HCT116 (cell line): ENCODE measurements at regions not wholly inside any gene's neighbourhood (a gene's known extent, or its start where the extent isn't known, plus 50 kb on each side); places are given as distances from the start of the nearest gene placed in this dataset.

Experiments used
- ATAC-seq: fragments of 200-7000 bp; cut with Tn5 transposase; 2 replicates; pipeline ENCODE4 v1.9.1; 2020; ENCODE audit warnings: mild to moderate bottlenecking, moderate library complexity
- BruUV-seq: library from RNA; stranded (reverse); fragments of 400-500 nt; replicated peaks from 2 replicates; lab custom pipeline; 2021; lab: Mats Ljungman, UMichigan
- CTCF ChIA-PET: fragments of 300-600 bp; sonication (Branson Sonifier 250); formaldehyde crosslinking; loops from one replicate; lab custom pipeline; 2021; ENCODE audit warnings: antibody characterized with exemption; lab: Charles Lee
- POLR2A ChIA-PET: fragments of 300-600, 350-600 bp; sonication (Branson Sonifier 250); formaldehyde crosslinking; loops from one replicate; lab custom pipeline; 2021; ENCODE audit warnings: antibody characterized with exemption; lab: Charles Lee
- RAD21 ChIA-PET, 2 experiments: fragments of 300-600 bp; sonication (Branson Sonifier 250); formaldehyde crosslinking; loops; one replicate each; lab custom pipeline; 2023; ENCODE audit warnings: low total read pairs in 2 of 2; ENCODE audit not compliant: uncharacterized antibody in 2 of 2, unreplicated experiment in 2 of 2, low non-redundant PET in 1 of 2; lab: Charles Lee
- DNase-seq: peaks from one replicate; pipeline ENCODE4 v3.0.0-alpha.2; 2010; ENCODE audit warnings: low read depth, low spot score
- H2AFZ ChIP-seq: fragments of 200-600 bp; shearing (Covaris generic), sonication (generic); 2 replicates; pipeline ENCODE4 v1.6.1; 2017; ENCODE audit warnings: low read depth, mixed run types, mixed read lengths, antibody characterized with exemption, low read length; ENCODE audit not compliant: poor library complexity, severe bottlenecking
- H3K27ac ChIP-seq: 2 replicates; pipeline ENCODE4 v1.5.1; 2012; ENCODE audit warnings: low read depth, low read length
- H3K27me3 ChIP-seq: fragments of 200-600 bp; sonication (generic); 2 replicates; pipeline ENCODE4 v1.6.1; 2016; ENCODE audit warnings: mixed run types, low read length, mixed read lengths; ENCODE audit not compliant: insufficient read depth
- H3K36me3 ChIP-seq, 2 experiments: fragments of 200-500 bp in 1 of 2; fragments of 200-600 bp in 1 of 2; sonication (Bioruptor generic) in 1 of 2; sonication (generic) in 1 of 2; 2 replicates each; pipeline versions ENCODE4 v1.5.1 to v1.6.1; 2014 to 2016; ENCODE audit warnings: low read length in 2 of 2, inconsistent platforms in 1 of 2, mixed read lengths in 1 of 2, mixed run types in 1 of 2; ENCODE audit not compliant: insufficient read depth in 2 of 2, control insufficient read depth in 1 of 2
- H3K4me1 ChIP-seq, 2 experiments: fragments of 200-600 bp in 1 of 2; sonication (generic) in 1 of 2; 2 replicates each; pipeline versions ENCODE4 v1.5.1 to v1.6.1; 2012 to 2017; ENCODE audit warnings: low read length in 2 of 2, inconsistent platforms in 1 of 2, mild to moderate bottlenecking in 1 of 2, mixed read lengths in 1 of 2, mixed run types in 1 of 2, moderate library complexity in 1 of 2; ENCODE audit not compliant: insufficient read depth in 2 of 2, control insufficient read depth in 1 of 2
- H3K4me2 ChIP-seq: fragments of 200-600 bp; sonication (generic); 2 replicates; pipeline ENCODE4 v1.6.1; 2017; ENCODE audit warnings: mixed run types, low read length, mixed read lengths
- H3K4me3 ChIP-seq, 2 experiments: fragments of 200-600 bp in 1 of 2; sonication (generic) in 1 of 2; replicated peaks in 1 of 2; 2 replicates each; pipeline ENCODE4 v1.5.1; 2011 to 2016; ENCODE audit warnings: low read length in 2 of 2, control low read depth in 1 of 2, low read depth in 1 of 2, mild to moderate bottlenecking in 1 of 2, mixed read lengths in 1 of 2, mixed run types in 1 of 2
- H3K79me2 ChIP-seq: fragments of 200-600 bp; sonication (generic); 2 replicates; pipeline ENCODE4 v1.6.1; 2017; ENCODE audit warnings: mild to moderate bottlenecking, mixed run types, low read length, moderate library complexity, mixed read lengths; ENCODE audit not compliant: insufficient read depth
- H3K9ac ChIP-seq: fragments of 200-600 bp; sonication (generic); 2 replicates; pipeline ENCODE4 v1.6.1; 2016; ENCODE audit warnings: low read length, mixed read lengths
- H3K9me2 ChIP-seq: fragments of 200-600 bp; sonication (generic), shearing (Covaris generic); 2 replicates; pipeline ENCODE4 v1.6.1; 2017; ENCODE audit warnings: mixed run types, mild to moderate bottlenecking, moderate library complexity; ENCODE audit not compliant: insufficient read depth
- H3K9me3 ChIP-seq, 2 experiments: fragments of 200-500 bp in 1 of 2; fragments of 200-600 bp in 1 of 2; sonication (Bioruptor generic) in 1 of 2; sonication (generic) in 1 of 2; 2 replicates each; pipeline ENCODE4 v1.6.1; 2014 to 2017; ENCODE audit warnings: low read length in 2 of 2, mixed read lengths in 2 of 2, inconsistent platforms in 1 of 2, low read depth in 1 of 2, mild to moderate bottlenecking in 1 of 2, mixed run types in 1 of 2, moderate library complexity in 1 of 2; ENCODE audit not compliant: control insufficient read depth in 1 of 2, insufficient read depth in 1 of 2
- H4K20me1 ChIP-seq: fragments of 200-600 bp; sonication (generic), shearing (Covaris generic); 2 replicates; pipeline ENCODE4 v1.6.1; 2017; ENCODE audit warnings: mixed run types, mild to moderate bottlenecking, moderate library complexity; ENCODE audit not compliant: insufficient read depth
- ATF3 ChIP-seq: IDR thresholded peaks from 2 replicates; pipeline ENCODE4 v1.6.1; 2012
- CEBPB ChIP-seq: IDR thresholded peaks from 2 replicates; pipeline ENCODE4 v1.6.1; 2012; ENCODE audit warnings: low read depth
- EGR1 ChIP-seq: IDR thresholded peaks from 2 replicates; pipeline ENCODE4 v1.6.1; 2012; ENCODE audit warnings: low read depth
- EZH2 ChIP-seq: fragments of 200-600 bp; sonication (generic); IDR thresholded peaks from 2 replicates; pipeline ENCODE4 v1.6.1; 2017; ENCODE audit warnings: antibody characterized with exemption, mixed run types
- FOSL1 ChIP-seq: IDR thresholded peaks from 2 replicates; pipeline ENCODE4 v1.6.1; 2012; ENCODE audit warnings: low read depth
- JUND ChIP-seq: IDR thresholded peaks from 2 replicates; pipeline ENCODE4 v1.6.1; 2012
- MAX ChIP-seq: IDR thresholded peaks from 2 replicates; pipeline ENCODE4 v1.6.1; 2012
- SP1 ChIP-seq: IDR thresholded peaks from 2 replicates; pipeline ENCODE4 v1.6.1; 2012; ENCODE audit warnings: low read depth
- SRF ChIP-seq: IDR thresholded peaks from 2 replicates; pipeline ENCODE4 v1.6.1; 2012; ENCODE audit warnings: low read depth
- YY1 ChIP-seq: IDR thresholded peaks from 2 replicates; pipeline ENCODE4 v1.6.1; 2011; ENCODE audit warnings: low read length, low read depth, moderate library complexity, mild to moderate bottlenecking; ENCODE audit not compliant: insufficient replicate concordance; ENCODE audit errors: extremely low read depth
- ZFX ChIP-seq: fragments of 450-650 bp; IDR thresholded peaks from 2 replicates; pipeline ENCODE4 v1.6.1; 2017
- intact Hi-C: fragments of 100-400 bp; cut with micrococcal nuclease; formaldehyde crosslinking; loops from 2 replicates; pipeline ENCODE4 v1.10.0; 2022
- TF ChIP-seq, protein P1 (sequence below), 3 experiments: fragments of 200-600 bp in 1 of 3; sonication (generic) in 1 of 3; IDR thresholded peaks in 2 of 3; conservative IDR thresholded peaks in 1 of 3; 2 replicates each; pipeline ENCODE4 v1.5.1; 2012 to 2017; ENCODE audit warnings: low read depth in 2 of 3, low read length in 2 of 3, antibody characterized with exemption in 1 of 3, borderline replicate concordance in 1 of 3, control low read depth in 1 of 3, mild to moderate bottlenecking in 1 of 3, mixed read lengths in 1 of 3, mixed run types in 1 of 3, moderate library complexity in 1 of 3; ENCODE audit not compliant: insufficient read depth in 1 of 3

GRCh38 chr18:56161566-56162260, 476.7 kb downstream of the TXNL1 start:
- RAD21 ChIA-PET: no interaction called here
- H3K4me2 ChIP-seq: no peak overlapping the region
- no peak overlapping the region for H3K9ac ChIP-seq
- TF ChIP-seq ATF3 (no peak), JUND (no peak), SP1 (no peak), YY1 (no peak), SRF (no peak), EZH2 (no peak), ZFX (no peak), MAX (no peak), FOSL1 (no peak), EGR1 (no peak), CEBPB (no peak)
- TF ChIP-seq, protein P1, sequence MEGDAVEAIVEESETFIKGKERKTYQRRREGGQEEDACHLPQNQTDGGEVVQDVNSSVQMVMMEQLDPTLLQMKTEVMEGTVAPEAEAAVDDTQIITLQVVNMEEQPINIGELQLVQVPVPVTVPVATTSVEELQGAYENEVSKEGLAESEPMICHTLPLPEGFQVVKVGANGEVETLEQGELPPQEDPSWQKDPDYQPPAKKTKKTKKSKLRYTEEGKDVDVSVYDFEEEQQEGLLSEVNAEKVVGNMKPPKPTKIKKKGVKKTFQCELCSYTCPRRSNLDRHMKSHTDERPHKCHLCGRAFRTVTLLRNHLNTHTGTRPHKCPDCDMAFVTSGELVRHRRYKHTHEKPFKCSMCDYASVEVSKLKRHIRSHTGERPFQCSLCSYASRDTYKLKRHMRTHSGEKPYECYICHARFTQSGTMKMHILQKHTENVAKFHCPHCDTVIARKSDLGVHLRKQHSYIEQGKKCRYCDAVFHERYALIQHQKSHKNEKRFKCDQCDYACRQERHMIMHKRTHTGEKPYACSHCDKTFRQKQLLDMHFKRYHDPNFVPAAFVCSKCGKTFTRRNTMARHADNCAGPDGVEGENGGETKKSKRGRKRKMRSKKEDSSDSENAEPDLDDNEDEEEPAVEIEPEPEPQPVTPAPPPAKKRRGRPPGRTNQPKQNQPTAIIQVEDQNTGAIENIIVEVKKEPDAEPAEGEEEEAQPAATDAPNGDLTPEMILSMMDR (IDR thresholded peaks at IDR 0.05 in 2 of 3, conservative IDR thresholded peaks at IDR 0.05 in 1 of 3; ENCODE audit: borderline replicate concordance in 1 of 3, insufficient read depth in 1 of 3, low read depth in 2 of 3, low read length in 2 of 3): no peak
- intact Hi-C loops: no loop called here
- no peak overlapping the region for H3K4me3 ChIP-seq
- H3K36me3 ChIP-seq: no peaks in the 10 kb centered on the region
- ATAC-seq (no peak), DNase-seq (no peak)
- POLR2A ChIA-PET: no interaction called here
- no peaks in the 10 kb centered on the region for H4K20me1 ChIP-seq
- no peak overlapping the region for H3K27ac ChIP-seq
- BruUV-seq: no TSS peak
- no peaks in the 10 kb centered on the region for H3K4me1 ChIP-seq
- no peaks in the 10 kb centered on the region; a peak in 2 of 4 replicates for H3K9me3 ChIP-seq
- no peaks in the 10 kb centered on the region for H3K27me3 ChIP-seq
- H2AFZ ChIP-seq: no peak overlapping the region
- CTCF ChIA-PET: no interaction called here
- no peaks in the 10 kb centered on the region for H3K79me2 ChIP-seq
- no peaks in the 10 kb centered on the region for H3K9me2 ChIP-seq
